ENCODE measurements at regions not wholly inside any gene's neighbourhood (a gene's known extent, or its start where the extent isn't known, plus 50 kb on each side); places are given as distances from the start of the nearest gene placed in this dataset.

DNA sequence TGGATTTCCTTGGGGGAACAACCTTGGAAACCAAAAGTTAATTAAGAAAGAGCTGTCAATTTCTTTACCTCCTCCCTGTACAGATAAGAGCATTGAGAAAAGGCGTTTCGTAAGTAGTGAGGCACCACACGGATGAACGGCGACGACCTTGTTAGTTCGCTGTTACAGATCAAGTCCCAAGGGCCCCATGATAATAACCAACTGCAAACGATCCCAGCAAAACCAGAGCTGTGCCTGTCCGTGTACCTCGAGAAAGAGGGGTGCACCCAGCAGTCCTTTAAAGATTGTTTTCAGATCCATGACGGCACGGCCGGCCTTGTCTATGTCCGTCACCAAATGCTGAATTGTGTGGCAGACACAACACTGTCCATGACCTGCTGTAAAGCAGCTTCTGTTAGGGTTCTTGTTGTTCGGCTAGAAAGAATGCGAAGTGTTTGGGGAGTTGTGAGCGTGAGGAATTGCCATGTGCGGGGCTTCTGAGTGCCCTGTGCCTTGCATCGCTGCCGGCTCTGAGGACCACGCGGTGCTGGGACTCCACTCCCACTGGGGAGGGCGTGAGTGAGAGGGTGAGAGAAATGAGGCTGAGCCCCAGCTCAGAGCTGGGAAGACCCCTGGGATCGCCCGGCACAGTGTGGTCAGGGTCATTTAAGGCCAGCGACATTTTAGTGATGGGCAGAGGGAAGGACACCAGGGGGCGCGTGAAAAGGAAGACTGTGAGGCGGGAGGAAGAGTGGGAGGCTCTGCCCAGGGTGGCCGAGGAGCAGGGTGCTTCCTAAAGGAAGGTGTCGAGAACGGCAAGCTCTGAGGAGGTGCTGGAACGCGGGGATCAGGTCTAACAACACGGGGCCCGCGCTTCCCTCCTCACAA is 136.8 kb upstream of the RPS6KA2 start:
- Histone ChIP-seq H3K9me3 (ENCODE audit: low read depth) (no peaks in the 10 kb centered on the region), H3K9ac (no peak overlapping the region), H3K27me3 (no peaks in the 10 kb centered on the region), H3K4me3 (no peak overlapping the region), H3K4me2 (no peak overlapping the region), H3K36me3 (no peaks in the 10 kb centered on the region), H3K27ac (no peak overlapping the region), H4K20me1 (ENCODE audit: low read depth) (no peaks in the 10 kb centered on the region), H3K79me2 (ENCODE audit: low read depth) (no peaks in the 10 kb centered on the region), H3K4me1 (peaks cover 11% of the 10 kb centered on the region), H3F3A (ENCODE audit: low read depth) (peaks cover 1% of the 10 kb centered on the region), H2AFZ (replicated peaks) (no peak overlapping the region)
- no peaks in the 10 kb centered on the region for H3K36me3 Mint-ChIP-seq
- DNase-seq (ENCODE audit: low spot score) = no peak
- H3K9me3 Mint-ChIP-seq = no peaks in the 10 kb centered on the region
- H3K4me1 Mint-ChIP-seq = peaks cover 33% of the 10 kb centered on the region
- peak overlapping the region; percentile 32 for H3K27ac Mint-ChIP-seq
- H3K4me3 Mint-ChIP-seq = no peak overlapping the region
- no peak for TF ChIP-seq EZH2phosphoT487 (IDR thresholded peaks at IDR 0.05)
- no peak for TF ChIP-seq EZH2 (IDR thresholded peaks at IDR 0.05)
- TF ChIP-seq, protein P1, sequence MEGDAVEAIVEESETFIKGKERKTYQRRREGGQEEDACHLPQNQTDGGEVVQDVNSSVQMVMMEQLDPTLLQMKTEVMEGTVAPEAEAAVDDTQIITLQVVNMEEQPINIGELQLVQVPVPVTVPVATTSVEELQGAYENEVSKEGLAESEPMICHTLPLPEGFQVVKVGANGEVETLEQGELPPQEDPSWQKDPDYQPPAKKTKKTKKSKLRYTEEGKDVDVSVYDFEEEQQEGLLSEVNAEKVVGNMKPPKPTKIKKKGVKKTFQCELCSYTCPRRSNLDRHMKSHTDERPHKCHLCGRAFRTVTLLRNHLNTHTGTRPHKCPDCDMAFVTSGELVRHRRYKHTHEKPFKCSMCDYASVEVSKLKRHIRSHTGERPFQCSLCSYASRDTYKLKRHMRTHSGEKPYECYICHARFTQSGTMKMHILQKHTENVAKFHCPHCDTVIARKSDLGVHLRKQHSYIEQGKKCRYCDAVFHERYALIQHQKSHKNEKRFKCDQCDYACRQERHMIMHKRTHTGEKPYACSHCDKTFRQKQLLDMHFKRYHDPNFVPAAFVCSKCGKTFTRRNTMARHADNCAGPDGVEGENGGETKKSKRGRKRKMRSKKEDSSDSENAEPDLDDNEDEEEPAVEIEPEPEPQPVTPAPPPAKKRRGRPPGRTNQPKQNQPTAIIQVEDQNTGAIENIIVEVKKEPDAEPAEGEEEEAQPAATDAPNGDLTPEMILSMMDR (IDR thresholded peaks at IDR 0.05) = no peak
- peaks cover 2% of the 10 kb centered on the region for H3K27me3 Mint-ChIP-seq (ENCODE audit: insufficient read depth, low read depth)

DNA sequence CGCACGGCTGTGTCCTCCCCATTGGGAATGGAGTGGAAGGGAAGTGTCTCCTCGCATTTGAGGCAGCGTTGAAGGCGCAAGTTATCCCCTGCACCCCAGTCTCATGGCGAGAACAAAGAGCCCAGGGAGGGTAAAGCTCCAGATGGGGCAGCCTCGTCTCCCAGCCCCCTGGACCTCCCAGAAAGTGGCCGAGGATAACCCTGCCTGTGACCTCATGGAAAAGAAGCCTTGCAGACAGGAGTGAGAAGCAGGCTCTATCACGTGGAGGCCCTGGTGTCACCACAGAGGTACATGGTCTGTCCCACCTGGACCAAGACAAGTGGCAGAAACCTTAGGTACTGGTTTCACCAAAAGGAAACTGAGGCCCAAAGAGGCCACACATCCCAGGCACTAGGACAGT is 134.8 kb upstream of the RPS6KA2 start:
- H3F3A ChIP-seq (ENCODE audit: low read depth) = peaks cover 18% of the 10 kb centered on the region
- H3K4me1 ChIP-seq = peaks cover 24% of the 10 kb centered on the region
- no peak overlapping the region for H2AFZ ChIP-seq (replicated peaks)
- no peak overlapping the region for H3K4me3 ChIP-seq
- no peaks in the 10 kb centered on the region for H3K27me3 ChIP-seq
- no peaks in the 10 kb centered on the region for H4K20me1 ChIP-seq (ENCODE audit: low read depth)
- no peak for TF ChIP-seq EZH2 (IDR thresholded peaks at IDR 0.05)
- TF ChIP-seq EZH2phosphoT487 (IDR thresholded peaks at IDR 0.05) = no peak
- TF ChIP-seq, protein P1 (IDR thresholded peaks at IDR 0.05) = no peak
- DNase-seq (ENCODE audit: low spot score) = no peak
- Mint-ChIP-seq H3K27ac (no peak overlapping the region), H3K27me3 (ENCODE audit: insufficient read depth, low read depth) (peaks cover 6% of the 10 kb centered on the region), H3K9me3 (no peaks in the 10 kb centered on the region), H3K36me3 (no peaks in the 10 kb centered on the region), H3K4me1 (peaks cover 39% of the 10 kb centered on the region), H3K4me3 (no peak overlapping the region)
- H3K27ac ChIP-seq = no peak overlapping the region
- no peaks in the 10 kb centered on the region for H3K36me3 ChIP-seq
- no peak overlapping the region for H3K9ac ChIP-seq
- no peaks in the 10 kb centered on the region for H3K79me2 ChIP-seq (ENCODE audit: low read depth)
- H3K4me2 ChIP-seq = no peak overlapping the region
- H3K9me3 ChIP-seq (ENCODE audit: low read depth) = no peaks in the 10 kb centered on the region

DNA sequence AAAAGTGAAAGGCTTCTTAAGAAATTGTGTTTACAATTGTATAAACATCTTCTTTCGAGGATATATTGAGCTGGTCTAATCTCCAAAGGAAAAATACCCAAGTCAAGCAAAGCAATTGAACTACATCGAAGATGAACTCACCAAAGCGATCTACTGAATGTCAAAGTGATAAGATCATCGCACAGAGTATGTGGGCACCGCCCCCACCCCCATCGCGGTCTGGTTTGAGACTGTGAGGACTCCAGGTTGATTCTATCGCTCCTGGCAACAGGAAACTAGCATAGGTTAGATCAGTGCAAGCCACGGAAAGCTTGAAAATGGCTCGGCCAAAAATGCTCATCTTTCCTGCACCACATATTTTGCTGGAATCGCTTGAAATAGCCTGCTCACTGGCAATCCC is 133.2 kb upstream of the RPS6KA2 start:
- Histone ChIP-seq H2AFZ (replicated peaks) (no peak overlapping the region), H3F3A (ENCODE audit: low read depth) (peaks cover 18% of the 10 kb centered on the region), H3K4me1 (peaks cover 19% of the 10 kb centered on the region), H3K79me2 (ENCODE audit: low read depth) (no peaks in the 10 kb centered on the region), H3K27ac (no peak overlapping the region), H3K9ac (no peak overlapping the region), H4K20me1 (ENCODE audit: low read depth) (no peaks in the 10 kb centered on the region), H3K9me3 (ENCODE audit: low read depth) (no peaks in the 10 kb centered on the region), H3K4me2 (no peak overlapping the region), H3K27me3 (no peaks in the 10 kb centered on the region), H3K4me3 (no peak overlapping the region), H3K36me3 (no peaks in the 10 kb centered on the region)
- no peak overlapping the region for H3K27ac Mint-ChIP-seq
- no peak overlapping the region for H3K4me3 Mint-ChIP-seq
- no peaks in the 10 kb centered on the region for H3K9me3 Mint-ChIP-seq
- H3K4me1 Mint-ChIP-seq = peaks cover 32% of the 10 kb centered on the region
- peaks cover 6% of the 10 kb centered on the region for H3K27me3 Mint-ChIP-seq (ENCODE audit: insufficient read depth, low read depth)
- TF ChIP-seq, protein P1 (IDR thresholded peaks at IDR 0.05) = no peak
- no peak for TF ChIP-seq EZH2phosphoT487 (IDR thresholded peaks at IDR 0.05)
- no peak for DNase-seq (ENCODE audit: low spot score)
- no peaks in the 10 kb centered on the region for H3K36me3 Mint-ChIP-seq

Measured in neural progenitor cell (in vitro differentiated cells).